ENCODE measurements at regions not wholly inside any gene's neighbourhood (a gene's known extent, or its start where the extent isn't known, plus 50 kb on each side); places are given as distances from the start of the nearest gene placed in this dataset.
"Not testable (repeated sequence)": the region's sequence is repeated elsewhere in the genome, so short reads cannot be mapped to it uniquely, and the experiment has no call there.

DNA sequence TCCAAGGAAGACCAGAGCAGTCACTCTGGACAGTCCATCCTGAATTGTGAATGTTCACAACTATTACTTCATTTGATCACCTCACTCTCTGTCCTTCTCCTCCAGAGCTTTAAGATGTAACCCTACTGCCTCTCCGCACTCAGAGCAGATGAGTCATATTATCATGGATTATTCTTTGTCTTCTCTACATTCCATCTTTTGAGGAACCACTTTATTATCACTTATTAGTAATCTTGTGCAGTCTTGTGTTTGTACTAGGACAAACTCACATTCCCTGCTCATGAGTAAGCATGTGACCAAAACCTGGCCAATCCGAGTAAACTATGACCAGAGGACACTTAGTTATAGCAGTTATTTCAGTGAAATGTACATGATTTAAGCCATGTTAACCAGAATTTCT, 401.5 kb upstream of the ADGRB3 start:
- Histone ChIP-seq H3K27me3 (ENCODE audit: insufficient read depth, low read depth, severe bottlenecking) (no peaks in the 10 kb centered on the region), H3K27ac (no peak overlapping the region), H3K36me3 (no peaks in the 10 kb centered on the region), H3K4me3 (ENCODE audit: low read depth, low read length) (no peak overlapping the region), H3K9me3 (ENCODE audit: severe bottlenecking) (no peaks in the 10 kb centered on the region)
- DNase-seq, result no peak
- TF ChIP-seq, protein P1, sequence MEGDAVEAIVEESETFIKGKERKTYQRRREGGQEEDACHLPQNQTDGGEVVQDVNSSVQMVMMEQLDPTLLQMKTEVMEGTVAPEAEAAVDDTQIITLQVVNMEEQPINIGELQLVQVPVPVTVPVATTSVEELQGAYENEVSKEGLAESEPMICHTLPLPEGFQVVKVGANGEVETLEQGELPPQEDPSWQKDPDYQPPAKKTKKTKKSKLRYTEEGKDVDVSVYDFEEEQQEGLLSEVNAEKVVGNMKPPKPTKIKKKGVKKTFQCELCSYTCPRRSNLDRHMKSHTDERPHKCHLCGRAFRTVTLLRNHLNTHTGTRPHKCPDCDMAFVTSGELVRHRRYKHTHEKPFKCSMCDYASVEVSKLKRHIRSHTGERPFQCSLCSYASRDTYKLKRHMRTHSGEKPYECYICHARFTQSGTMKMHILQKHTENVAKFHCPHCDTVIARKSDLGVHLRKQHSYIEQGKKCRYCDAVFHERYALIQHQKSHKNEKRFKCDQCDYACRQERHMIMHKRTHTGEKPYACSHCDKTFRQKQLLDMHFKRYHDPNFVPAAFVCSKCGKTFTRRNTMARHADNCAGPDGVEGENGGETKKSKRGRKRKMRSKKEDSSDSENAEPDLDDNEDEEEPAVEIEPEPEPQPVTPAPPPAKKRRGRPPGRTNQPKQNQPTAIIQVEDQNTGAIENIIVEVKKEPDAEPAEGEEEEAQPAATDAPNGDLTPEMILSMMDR (IDR thresholded peaks at IDR 0.05; ENCODE audit: low read depth, low read length), result no peak

GRCh38 chr6:68229566-68229965, 405.5 kb upstream of the ADGRB3 start:
- no peak for DNase-seq
- no peak overlapping the region for H3K4me3 ChIP-seq (ENCODE audit: low read depth, low read length)
- H3K27ac ChIP-seq, result no peak overlapping the region
- H3K27me3 ChIP-seq (ENCODE audit: insufficient read depth, low read depth, severe bottlenecking), result no peaks in the 10 kb centered on the region
- no peaks in the 10 kb centered on the region for H3K9me3 ChIP-seq (ENCODE audit: severe bottlenecking)
- TF ChIP-seq, protein P1 (IDR thresholded peaks at IDR 0.05; ENCODE audit: low read depth, low read length), result no peak
- H3K36me3 ChIP-seq, result no peaks in the 10 kb centered on the region

DNA sequence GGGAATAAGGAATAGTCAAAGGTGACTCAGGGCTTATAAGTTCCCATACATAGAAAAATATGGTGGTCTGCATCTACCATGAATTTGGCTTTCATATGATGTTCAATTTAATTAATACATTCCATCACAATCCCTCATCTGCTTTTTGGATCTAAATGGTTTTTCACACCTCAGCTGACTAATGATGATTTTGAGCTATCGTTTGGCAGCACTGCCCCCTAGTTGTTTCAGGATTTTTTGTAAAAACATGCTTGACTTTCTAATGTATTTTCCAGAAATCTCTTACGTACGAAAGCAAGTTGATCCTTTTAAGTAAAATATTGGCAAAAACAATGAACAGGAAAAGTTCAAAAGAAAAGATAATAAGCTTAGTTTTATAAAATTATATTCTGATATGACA, 408.6 kb upstream of the ADGRB3 start:
- Histone ChIP-seq H3K27me3 (ENCODE audit: insufficient read depth, low read depth, severe bottlenecking) (no peaks in the 10 kb centered on the region), H3K4me3 (ENCODE audit: low read depth, low read length) (no peak overlapping the region), H3K27ac (no peak overlapping the region), H3K36me3 (no peaks in the 10 kb centered on the region), H3K9me3 (ENCODE audit: severe bottlenecking) (no peaks in the 10 kb centered on the region)
- TF ChIP-seq, protein P1 (IDR thresholded peaks at IDR 0.05; ENCODE audit: low read depth, low read length), result peak; percentile 29; the same call in 1 of the 2 replicates
- peak; percentile 8 for DNase-seq

DNA sequence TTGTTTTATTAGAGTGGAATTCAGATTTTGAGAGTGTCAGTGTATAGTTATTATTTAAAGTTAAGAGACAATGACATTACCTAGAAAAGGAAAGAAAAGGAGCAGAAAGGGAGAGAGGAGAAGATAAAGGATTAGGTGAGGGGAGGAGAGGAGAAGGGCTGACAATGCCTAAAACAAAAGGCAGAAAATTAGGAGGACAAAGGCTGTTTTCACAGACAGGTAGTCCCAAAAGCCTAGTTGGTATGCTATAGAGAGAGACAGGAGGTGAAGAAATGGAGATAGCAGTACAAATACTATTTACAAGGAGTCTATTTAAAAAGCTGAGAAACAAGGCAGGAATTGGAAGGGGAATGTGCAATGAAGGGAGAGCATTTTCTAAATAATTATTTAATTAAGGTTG, 409.4 kb upstream of the ADGRB3 start:
- no peaks in the 10 kb centered on the region for H3K27me3 ChIP-seq (ENCODE audit: insufficient read depth, low read depth, severe bottlenecking)
- H3K27ac ChIP-seq, result no peak overlapping the region
- DNase-seq, result no peak
- no peak overlapping the region for H3K4me3 ChIP-seq (ENCODE audit: low read depth, low read length)
- no peaks in the 10 kb centered on the region for H3K36me3 ChIP-seq
- H3K9me3 ChIP-seq (ENCODE audit: severe bottlenecking), result no peaks in the 10 kb centered on the region
- TF ChIP-seq, protein P1 (IDR thresholded peaks at IDR 0.05; ENCODE audit: low read depth, low read length), result no peak

GRCh38 chr6:68211242-68211795, 423.8 kb upstream of the ADGRB3 start:
- Histone ChIP-seq H3K36me3 (no peaks in the 10 kb centered on the region), H3K4me3 (ENCODE audit: low read depth, low read length) (no peak overlapping the region), H3K27me3 (ENCODE audit: insufficient read depth, low read depth, severe bottlenecking) (no peaks in the 10 kb centered on the region), H3K9me3 (ENCODE audit: severe bottlenecking) (no peaks in the 10 kb centered on the region), H3K27ac (no peak overlapping the region)
- TF ChIP-seq, protein P1 (IDR thresholded peaks at IDR 0.05; ENCODE audit: low read depth, low read length), result no peak
- DNase-seq, result no peak

DNA sequence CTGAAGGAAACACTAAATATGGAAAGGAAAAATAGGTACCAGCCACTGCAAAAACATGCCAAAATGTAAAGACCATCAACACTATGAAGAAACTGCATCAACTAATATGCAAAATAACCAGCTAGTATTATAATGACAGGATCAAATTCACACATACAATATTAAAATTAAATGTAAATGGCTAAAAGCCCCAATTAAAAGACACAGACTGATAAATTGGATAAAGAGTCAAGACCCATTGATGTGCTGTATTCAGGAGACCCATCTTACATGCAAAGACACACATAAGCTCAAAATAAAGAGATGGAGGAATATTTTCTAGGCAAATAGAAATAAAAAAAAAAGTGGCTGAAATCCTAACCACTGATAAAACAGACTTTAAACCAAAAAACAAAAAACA, 427.5 kb upstream of the ADGRB3 start:
- H3K27me3 ChIP-seq (ENCODE audit: insufficient read depth, low read depth, severe bottlenecking); DNase-seq; H3K27ac ChIP-seq; H3K36me3 ChIP-seq; H3K9me3 ChIP-seq (ENCODE audit: severe bottlenecking); H3K4me3 ChIP-seq (ENCODE audit: low read depth, low read length): not testable (repeated sequence)
